GM18873 (cell line): ENCODE measurements at regions not wholly inside any gene's neighbourhood (a gene's known extent, or its start where the extent isn't known, plus 50 kb on each side); places are given as distances from the start of the nearest gene placed in this dataset.
"Not testable (repeated sequence)": the region's sequence is repeated elsewhere in the genome, so short reads cannot be mapped to it uniquely, and the experiment has no call there.

Source experiments
- ATAC-seq: cut with Tn5 transposase; IDR thresholded peaks from one replicate; pipeline ENCODE4 v1.9.1; 2021; ENCODE audit warnings: mild to moderate bottlenecking, moderate library complexity, moderate number of reproducible peaks; ENCODE audit not compliant: unreplicated experiment, low FRiP score

GRCh38 chr6:6860863-6861262 lies 246.9 kb upstream of the RREB1 start:
- ATAC-seq = no peak

- ATAC-seq = no peak
These were observed 246.3 kb upstream of the RREB1 start for GRCh38 chr6:6861351-6861894.

- no peak for ATAC-seq
These were observed 245.8 kb upstream of the RREB1 start for GRCh38 chr6:6861995-6862394.

GRCh38 chr6:6863970-6864639 lies 243.7 kb upstream of the RREB1 start:
- ATAC-seq = no peak

- no peak for ATAC-seq
These were observed 242.2 kb upstream of the RREB1 start for GRCh38 chr6:6865611-6866010.

- no peak for ATAC-seq
These were observed 240.9 kb upstream of the RREB1 start for GRCh38 chr6:6866656-6867403.

GRCh38 chr6:6867404-6867799 lies 240.4 kb upstream of the RREB1 start:
- ATAC-seq = no peak

- ATAC-seq = no peak
These were observed 238.7 kb upstream of the RREB1 start for GRCh38 chr6:6869094-6869493.

GRCh38 chr6:6870921-6871320 lies 236.8 kb upstream of the RREB1 start:
- ATAC-seq = no peak

GRCh38 chr6:6872459-6873344 lies 235.1 kb upstream of the RREB1 start:
- no peak for ATAC-seq

- ATAC-seq = no peak
These were observed 234.0 kb upstream of the RREB1 start for GRCh38 chr6:6873778-6874177.

- no peak for ATAC-seq
These were observed 231.8 kb upstream of the RREB1 start for GRCh38 chr6:6875818-6876470.

GRCh38 chr6:6877792-6878191 lies 230.0 kb upstream of the RREB1 start:
- ATAC-seq = not testable (repeated sequence)

- no peak for ATAC-seq
These were observed 228.7 kb upstream of the RREB1 start for GRCh38 chr6:6878887-6879585.

GRCh38 chr6:6879586-6879974 lies 228.2 kb upstream of the RREB1 start:
- not testable (repeated sequence) for ATAC-seq

GRCh38 chr6:6880745-6881437 lies 226.9 kb upstream of the RREB1 start:
- no peak for ATAC-seq

- ATAC-seq = no peak
These were observed 226.1 kb upstream of the RREB1 start for GRCh38 chr6:6881438-6882225.

- ATAC-seq = no peak
These were observed 225.2 kb upstream of the RREB1 start for GRCh38 chr6:6882592-6882991.
